GM12892 (cell line): ENCODE measurements at regions not wholly inside any gene's neighbourhood (a gene's known extent, or its start where the extent isn't known, plus 50 kb on each side); places are given as distances from the start of the nearest gene placed in this dataset.

Experiments
- POLR2A ChIP-seq: IDR thresholded peaks from 2 replicates; pipeline ENCODE4 v1.6.1; 2011; ENCODE audit warnings: low read depth, low read length, control low read depth
- POLR2AphosphoS5 ChIP-seq: IDR thresholded peaks from 2 replicates; pipeline ENCODE4 v1.6.1; 2011; ENCODE audit warnings: low read depth, low read length, control low read depth
- TAF1 ChIP-seq: IDR thresholded peaks from 2 replicates; pipeline ENCODE4 v1.6.1; 2011; ENCODE audit warnings: low read depth, mild to moderate bottlenecking, control low read depth, low read length, borderline replicate concordance

GRCh38 chr20:51926670-51927305 is 124.5 kb upstream of the SALL4 start:
- TF ChIP-seq POLR2A (no peak), TAF1 (no peak), POLR2AphosphoS5 (no peak)
